ENCODE measurements at regions not wholly inside any gene's neighbourhood (a gene's known extent, or its start where the extent isn't known, plus 50 kb on each side); places are given as distances from the start of the nearest gene placed in this dataset.

GRCh38 chr6:141418076-141418475 is 714.6 kb upstream of the GJE1 start:
- Histone ChIP-seq H3K9ac (ENCODE audit: low read length) (no peak overlapping the region), H4K20me1 (ENCODE audit: insufficient read depth) (no peaks in the 10 kb centered on the region), H3F3A (ENCODE audit: insufficient read depth, low read length, poor library complexity, severe bottlenecking) (no peaks in the 10 kb centered on the region), H3K27ac (ENCODE audit: low read length) (no peak overlapping the region), H3K4me2 (ENCODE audit: low read length) (no peak overlapping the region), H3K9me2 (ENCODE audit: insufficient read depth, low read length) (no peaks in the 10 kb centered on the region), H3K9me3 (ENCODE audit: low read length) (no peaks in the 10 kb centered on the region), H3K4me3 (ENCODE audit: low read length) (no peak overlapping the region), H2AFZ (ENCODE audit: low read depth, low read length) (no peak overlapping the region), H3K79me2 (replicated peaks; ENCODE audit: insufficient read depth, low read length) (no peaks in the 10 kb centered on the region), H3K36me3 (ENCODE audit: insufficient read depth, low read length) (no peaks in the 10 kb centered on the region), H3K27me3 (ENCODE audit: insufficient read depth, low read depth, low read length) (no peaks in the 10 kb centered on the region)
- TF ChIP-seq RAD21 (conservative IDR thresholded peaks at IDR 0.05) (no peak), SMC3 (conservative IDR thresholded peaks at IDR 0.05; ENCODE audit: poor library complexity) (no peak), TAF1 (IDR thresholded peaks at IDR 0.05; ENCODE audit: low read depth) (no peak), POLR2AphosphoS5 (IDR thresholded peaks at IDR 0.05) (no peak), EZH2 (IDR thresholded peaks at IDR 0.05; ENCODE audit: borderline replicate concordance, insufficient read depth, low read length, poor library complexity, severe bottlenecking) (no peak), EP300 (conservative IDR thresholded peaks at IDR 0.05; ENCODE audit: poor library complexity, severe bottlenecking) (no peak), CTCF (IDR thresholded peaks at IDR 0.05; ENCODE audit: poor library complexity, severe bottlenecking) (no peak), MXI1 (conservative IDR thresholded peaks at IDR 0.05; ENCODE audit: poor library complexity, severe bottlenecking) (no peak), REST (IDR thresholded peaks at IDR 0.05; ENCODE audit: borderline replicate concordance) (no peak)

GRCh38 chr6:141415896-141416295 is 716.8 kb upstream of the GJE1 start:
- H3K9me2 ChIP-seq (ENCODE audit: insufficient read depth, low read length): no peaks in the 10 kb centered on the region
- no peak overlapping the region for H2AFZ ChIP-seq (ENCODE audit: low read depth, low read length)
- no peaks in the 10 kb centered on the region for H3K36me3 ChIP-seq (ENCODE audit: insufficient read depth, low read length)
- no peaks in the 10 kb centered on the region for H3F3A ChIP-seq (ENCODE audit: insufficient read depth, low read length, poor library complexity, severe bottlenecking)
- no peak overlapping the region for H3K4me3 ChIP-seq (ENCODE audit: low read length)
- H3K79me2 ChIP-seq (replicated peaks; ENCODE audit: insufficient read depth, low read length): no peaks in the 10 kb centered on the region
- H3K27ac ChIP-seq (ENCODE audit: low read length): no peak overlapping the region
- no peak overlapping the region for H3K4me2 ChIP-seq (ENCODE audit: low read length)
- TF ChIP-seq RAD21 (conservative IDR thresholded peaks at IDR 0.05) (no peak), TAF1 (IDR thresholded peaks at IDR 0.05; ENCODE audit: low read depth) (no peak), MXI1 (conservative IDR thresholded peaks at IDR 0.05; ENCODE audit: poor library complexity, severe bottlenecking) (no peak)
- no peak overlapping the region for H3K9ac ChIP-seq (ENCODE audit: low read length)
- H3K27me3 ChIP-seq (ENCODE audit: insufficient read depth, low read depth, low read length): no peaks in the 10 kb centered on the region
- no peaks in the 10 kb centered on the region for H3K9me3 ChIP-seq (ENCODE audit: low read length)
- no peaks in the 10 kb centered on the region for H4K20me1 ChIP-seq (ENCODE audit: insufficient read depth)

GRCh38 chr6:141413196-141413595 is 719.5 kb upstream of the GJE1 start:
- H3K4me3 ChIP-seq (ENCODE audit: low read length): no peak overlapping the region
- no peak overlapping the region for H3K9ac ChIP-seq (ENCODE audit: low read length)
- H3K36me3 ChIP-seq (ENCODE audit: insufficient read depth, low read length): no peaks in the 10 kb centered on the region
- H4K20me1 ChIP-seq (ENCODE audit: insufficient read depth): no peaks in the 10 kb centered on the region
- peak overlapping the region; percentile 7 for H3K27ac ChIP-seq (ENCODE audit: low read length)
- H3K79me2 ChIP-seq (replicated peaks; ENCODE audit: insufficient read depth, low read length): no peaks in the 10 kb centered on the region
- no peaks in the 10 kb centered on the region for H3F3A ChIP-seq (ENCODE audit: insufficient read depth, low read length, poor library complexity, severe bottlenecking)
- H2AFZ ChIP-seq (ENCODE audit: low read depth, low read length): no peak overlapping the region
- H3K27me3 ChIP-seq (ENCODE audit: insufficient read depth, low read depth, low read length): no peaks in the 10 kb centered on the region
- H3K9me3 ChIP-seq (ENCODE audit: low read length): peaks cover 9% of the 10 kb centered on the region
- no peaks in the 10 kb centered on the region for H3K9me2 ChIP-seq (ENCODE audit: insufficient read depth, low read length)
- H3K4me2 ChIP-seq (ENCODE audit: low read length): no peak overlapping the region
- TF ChIP-seq TAF1 (IDR thresholded peaks at IDR 0.05; ENCODE audit: low read depth): no peak
- TF ChIP-seq REST (IDR thresholded peaks at IDR 0.05; ENCODE audit: borderline replicate concordance): peak; percentile 73
- peak; percentile 14 for TF ChIP-seq EP300 (conservative IDR thresholded peaks at IDR 0.05; ENCODE audit: poor library complexity, severe bottlenecking)

All from neural cell (in vitro differentiated cells).